RWPE1 (cell line): ENCODE measurements at regions not wholly inside any gene's neighbourhood (a gene's known extent, or its start where the extent isn't known, plus 50 kb on each side); places are given as distances from the start of the nearest gene placed in this dataset.
"Not testable (repeated sequence)": the region's sequence is repeated elsewhere in the genome, so short reads cannot be mapped to it uniquely, and the experiment has no call there.

Experiments used
- CTCF ChIA-PET: fragments of 350-600 bp; sonication (Branson Sonifier 250); formaldehyde crosslinking; extraction: SDS; loops from one replicate; lab custom pipeline; 2021; lab: Yijun Ruan, JAX
- POLR2A ChIA-PET: fragments of 400-600 bp; formaldehyde crosslinking; extraction: SDS; loops from one replicate; lab custom pipeline; 2020; ENCODE audit warnings: antibody characterized with exemption; ENCODE audit not compliant: low non-redundant PET; lab: Yijun Ruan, JAX
- DNase-seq: peaks from one replicate; pipeline ENCODE4 v3.0.0; 2012; ENCODE audit warnings: low spot score
- H3K27ac ChIP-seq: fragments of 450-650 bp; 2 replicates; pipeline ENCODE4 v1.5.1; 2017
- CTCF ChIP-seq: fragments of 450-650 bp; conservative IDR thresholded peaks from 2 replicates; pipeline ENCODE4 v1.5.1; 2017; ENCODE audit warnings: low read depth, mild to moderate bottlenecking

GRCh38 chr17:21540502-21540901 is 151.8 kb upstream of the KCNJ18 start:
- POLR2A ChIA-PET = no interaction called here
- CTCF ChIA-PET = interaction anchor here (0.6 kb wide), 1 partner anchor 27 kb away, joined by 3 read pairs; no protein-coding TSS in a partner anchor
- DNase-seq = no peak
- H3K27ac ChIP-seq = no peak overlapping the region
- no peak for TF ChIP-seq CTCF

GRCh38 chr17:21542070-21542469 is 150.3 kb upstream of the KCNJ18 start:
- POLR2A ChIA-PET = no interaction called here
- no peak for TF ChIP-seq CTCF
- no peak overlapping the region for H3K27ac ChIP-seq
- no peak for DNase-seq
- CTCF ChIA-PET = no interaction called here

GRCh38 chr17:21542991-21543390 is 149.3 kb upstream of the KCNJ18 start:
- no peak for DNase-seq
- ChIA-PET CTCF (interaction anchor here (0.6 kb wide), 1 partner anchor 410 kb away, joined by 5 read pairs; no protein-coding TSS in a partner anchor), POLR2A (no interaction called here)
- no peak for TF ChIP-seq CTCF
- no peak overlapping the region for H3K27ac ChIP-seq

GRCh38 chr17:21545064-21545463 is 147.3 kb upstream of the KCNJ18 start:
- ChIA-PET CTCF (no interaction called here), POLR2A (no interaction called here)
- DNase-seq = no peak
- TF ChIP-seq CTCF = no peak
- no peak overlapping the region for H3K27ac ChIP-seq

- H3K27ac ChIP-seq = no peak overlapping the region
- DNase-seq = no peak
- POLR2A ChIA-PET = no interaction called here
- TF ChIP-seq CTCF = no peak
- CTCF ChIA-PET = interaction anchor here (0.7 kb wide), 1 partner anchor 183 kb away, joined by 3 read pairs; no protein-coding TSS in a partner anchor
Observed at GRCh38 chr17:21548236-21548635, 144.1 kb upstream of the KCNJ18 start.

GRCh38 chr17:21549107-21549687 is 143.1 kb upstream of the KCNJ18 start:
- no peak overlapping the region for H3K27ac ChIP-seq
- CTCF ChIA-PET = interaction anchor here (0.6 to 0.7 kb wide), 2 partner anchors 46 to 182 kb away, joined by 3 read pairs; no protein-coding TSS in a partner anchor
- POLR2A ChIA-PET = no interaction called here
- DNase-seq = no peak
- TF ChIP-seq CTCF = no peak

- DNase-seq, H3K27ac ChIP-seq, CTCF ChIA-PET, POLR2A ChIA-PET: not testable (repeated sequence)
Observed at GRCh38 chr17:21550031-21550430, 142.3 kb upstream of the KCNJ18 start.
